Fibroblast of lung (primary cell): ENCODE measurements at regions not wholly inside any gene's neighbourhood (a gene's known extent, or its start where the extent isn't known, plus 50 kb on each side); places are given as distances from the start of the nearest gene placed in this dataset.

Experiments used
- CTCF ChIP-seq, 2 donors: IDR thresholded peaks in 1 of 2; conservative IDR thresholded peaks in 1 of 2; 1 replicate in 1 of 2; 2 replicates in 1 of 2; pipeline ENCODE4 v1.5.1; 2011 to 2012; ENCODE audit warnings: low read length in 2 of 2, control low read depth in 1 of 2, inconsistent platforms in 1 of 2, low read depth in 1 of 2, mild to moderate bottlenecking in 1 of 2
- EZH2 ChIP-seq: IDR thresholded peaks from 2 replicates; pipeline ENCODE4 v1.5.1; 2012; ENCODE audit warnings: low read length, control low read depth, mild to moderate bottlenecking; ENCODE audit errors: missing control alignments

GRCh38 chr12:92034858-92035401 lies 110.7 kb downstream of the BTG1 start:
- no peak for TF ChIP-seq CTCF (conservative IDR thresholded peaks at IDR 0.05 in 1 of 2, IDR thresholded peaks at IDR 0.05 in 1 of 2; ENCODE audit: low read depth in 1 of 2, low read length in 2 of 2)
- TF ChIP-seq EZH2 = no peak
